HCT116 (cell line): ENCODE measurements at regions not wholly inside any gene's neighbourhood (a gene's known extent, or its start where the extent isn't known, plus 50 kb on each side); places are given as distances from the start of the nearest gene placed in this dataset.

Experiments
- ATAC-seq: fragments of 200-7000 bp; cut with Tn5 transposase; 2 replicates; pipeline ENCODE4 v1.9.1; 2020; ENCODE audit warnings: mild to moderate bottlenecking, moderate library complexity
- BruUV-seq: library from RNA; stranded (reverse); fragments of 400-500 nt; replicated peaks from 2 replicates; lab custom pipeline; 2021; lab: Mats Ljungman, UMichigan
- CTCF ChIA-PET: fragments of 300-600 bp; sonication (Branson Sonifier 250); formaldehyde crosslinking; loops from one replicate; lab custom pipeline; 2021; ENCODE audit warnings: antibody characterized with exemption; lab: Charles Lee
- POLR2A ChIA-PET: fragments of 300-600, 350-600 bp; sonication (Branson Sonifier 250); formaldehyde crosslinking; loops from one replicate; lab custom pipeline; 2021; ENCODE audit warnings: antibody characterized with exemption; lab: Charles Lee
- RAD21 ChIA-PET, 2 experiments: fragments of 300-600 bp; sonication (Branson Sonifier 250); formaldehyde crosslinking; loops; one replicate each; lab custom pipeline; 2023; ENCODE audit warnings: low total read pairs in 2 of 2; ENCODE audit not compliant: uncharacterized antibody in 2 of 2, unreplicated experiment in 2 of 2, low non-redundant PET in 1 of 2; lab: Charles Lee
- DNase-seq: peaks from one replicate; pipeline ENCODE4 v3.0.0-alpha.2; 2010; ENCODE audit warnings: low read depth, low spot score
- H2AFZ ChIP-seq: fragments of 200-600 bp; shearing (Covaris generic), sonication (generic); 2 replicates; pipeline ENCODE4 v1.6.1; 2017; ENCODE audit warnings: low read depth, mixed run types, mixed read lengths, antibody characterized with exemption, low read length; ENCODE audit not compliant: poor library complexity, severe bottlenecking
- H3K27ac ChIP-seq: 2 replicates; pipeline ENCODE4 v1.5.1; 2012; ENCODE audit warnings: low read depth, low read length
- H3K27me3 ChIP-seq: fragments of 200-600 bp; sonication (generic); 2 replicates; pipeline ENCODE4 v1.6.1; 2016; ENCODE audit warnings: mixed run types, low read length, mixed read lengths; ENCODE audit not compliant: insufficient read depth
- H3K36me3 ChIP-seq, 2 experiments: fragments of 200-500 bp in 1 of 2; fragments of 200-600 bp in 1 of 2; sonication (Bioruptor generic) in 1 of 2; sonication (generic) in 1 of 2; 2 replicates each; pipeline versions ENCODE4 v1.5.1 to v1.6.1; 2014 to 2016; ENCODE audit warnings: low read length in 2 of 2, inconsistent platforms in 1 of 2, mixed read lengths in 1 of 2, mixed run types in 1 of 2; ENCODE audit not compliant: insufficient read depth in 2 of 2, control insufficient read depth in 1 of 2
- H3K4me1 ChIP-seq, 2 experiments: fragments of 200-600 bp in 1 of 2; sonication (generic) in 1 of 2; 2 replicates each; pipeline versions ENCODE4 v1.5.1 to v1.6.1; 2012 to 2017; ENCODE audit warnings: low read length in 2 of 2, inconsistent platforms in 1 of 2, mild to moderate bottlenecking in 1 of 2, mixed read lengths in 1 of 2, mixed run types in 1 of 2, moderate library complexity in 1 of 2; ENCODE audit not compliant: insufficient read depth in 2 of 2, control insufficient read depth in 1 of 2
- H3K4me2 ChIP-seq: fragments of 200-600 bp; sonication (generic); 2 replicates; pipeline ENCODE4 v1.6.1; 2017; ENCODE audit warnings: mixed run types, low read length, mixed read lengths
- H3K4me3 ChIP-seq, 2 experiments: fragments of 200-600 bp in 1 of 2; sonication (generic) in 1 of 2; replicated peaks in 1 of 2; 2 replicates each; pipeline ENCODE4 v1.5.1; 2011 to 2016; ENCODE audit warnings: low read length in 2 of 2, control low read depth in 1 of 2, low read depth in 1 of 2, mild to moderate bottlenecking in 1 of 2, mixed read lengths in 1 of 2, mixed run types in 1 of 2
- H3K79me2 ChIP-seq: fragments of 200-600 bp; sonication (generic); 2 replicates; pipeline ENCODE4 v1.6.1; 2017; ENCODE audit warnings: mild to moderate bottlenecking, mixed run types, low read length, moderate library complexity, mixed read lengths; ENCODE audit not compliant: insufficient read depth
- H3K9ac ChIP-seq: fragments of 200-600 bp; sonication (generic); 2 replicates; pipeline ENCODE4 v1.6.1; 2016; ENCODE audit warnings: low read length, mixed read lengths
- H3K9me2 ChIP-seq: fragments of 200-600 bp; sonication (generic), shearing (Covaris generic); 2 replicates; pipeline ENCODE4 v1.6.1; 2017; ENCODE audit warnings: mixed run types, mild to moderate bottlenecking, moderate library complexity; ENCODE audit not compliant: insufficient read depth
- H3K9me3 ChIP-seq, 2 experiments: fragments of 200-500 bp in 1 of 2; fragments of 200-600 bp in 1 of 2; sonication (Bioruptor generic) in 1 of 2; sonication (generic) in 1 of 2; 2 replicates each; pipeline ENCODE4 v1.6.1; 2014 to 2017; ENCODE audit warnings: low read length in 2 of 2, mixed read lengths in 2 of 2, inconsistent platforms in 1 of 2, low read depth in 1 of 2, mild to moderate bottlenecking in 1 of 2, mixed run types in 1 of 2, moderate library complexity in 1 of 2; ENCODE audit not compliant: control insufficient read depth in 1 of 2, insufficient read depth in 1 of 2
- H4K20me1 ChIP-seq: fragments of 200-600 bp; sonication (generic), shearing (Covaris generic); 2 replicates; pipeline ENCODE4 v1.6.1; 2017; ENCODE audit warnings: mixed run types, mild to moderate bottlenecking, moderate library complexity; ENCODE audit not compliant: insufficient read depth
- ATF3 ChIP-seq: IDR thresholded peaks from 2 replicates; pipeline ENCODE4 v1.6.1; 2012
- CEBPB ChIP-seq: IDR thresholded peaks from 2 replicates; pipeline ENCODE4 v1.6.1; 2012; ENCODE audit warnings: low read depth
- CTCF ChIP-seq, 3 experiments: fragments of 200-600 bp in 1 of 3; sonication (generic) in 1 of 3; IDR thresholded peaks in 2 of 3; conservative IDR thresholded peaks in 1 of 3; 2 replicates each; pipeline ENCODE4 v1.5.1; 2012 to 2017; ENCODE audit warnings: low read depth in 2 of 3, low read length in 2 of 3, antibody characterized with exemption in 1 of 3, borderline replicate concordance in 1 of 3, control low read depth in 1 of 3, mild to moderate bottlenecking in 1 of 3, mixed read lengths in 1 of 3, mixed run types in 1 of 3, moderate library complexity in 1 of 3; ENCODE audit not compliant: insufficient read depth in 1 of 3
- EZH2 ChIP-seq: fragments of 200-600 bp; sonication (generic); IDR thresholded peaks from 2 replicates; pipeline ENCODE4 v1.6.1; 2017; ENCODE audit warnings: antibody characterized with exemption, mixed run types
- EZH2phosphoT487 ChIP-seq: fragments of 200-600 bp; IDR thresholded peaks from 2 replicates; pipeline ENCODE4 v1.6.1; 2018; ENCODE audit warnings: antibody characterized with exemption, borderline replicate concordance
- JUND ChIP-seq: IDR thresholded peaks from 2 replicates; pipeline ENCODE4 v1.6.1; 2012
- POLR2A ChIP-seq: IDR thresholded peaks from 2 replicates; pipeline ENCODE4 v1.7.0; 2011; ENCODE audit warnings: borderline replicate concordance; ENCODE audit not compliant: insufficient read depth, insufficient read length; ENCODE audit errors: extremely low read depth
- POLR2AphosphoS5 ChIP-seq: IDR thresholded peaks from 2 replicates; pipeline ENCODE4 v1.6.1; 2011; ENCODE audit warnings: mild to moderate bottlenecking, low read depth, low read length, moderate library complexity
- RAD21 ChIP-seq: IDR thresholded peaks from 2 replicates; pipeline ENCODE4 v1.6.1; 2012; ENCODE audit warnings: low read depth, mild to moderate bottlenecking
- REST ChIP-seq: IDR thresholded peaks from 2 replicates; pipeline ENCODE4 v1.6.1; 2012; ENCODE audit warnings: low read depth
- SIN3A ChIP-seq: IDR thresholded peaks from 2 replicates; pipeline ENCODE4 v1.6.1; 2012; ENCODE audit warnings: low read depth
- SP1 ChIP-seq: IDR thresholded peaks from 2 replicates; pipeline ENCODE4 v1.6.1; 2012; ENCODE audit warnings: low read depth
- TCF7L2 ChIP-seq: IDR thresholded peaks from 2 replicates; pipeline ENCODE4 v1.7.0; 2011; ENCODE audit warnings: borderline replicate concordance, inconsistent platforms; ENCODE audit not compliant: insufficient read depth, insufficient read length; ENCODE audit errors: extremely low read depth
- YY1 ChIP-seq: IDR thresholded peaks from 2 replicates; pipeline ENCODE4 v1.6.1; 2011; ENCODE audit warnings: low read length, low read depth, moderate library complexity, mild to moderate bottlenecking; ENCODE audit not compliant: insufficient replicate concordance; ENCODE audit errors: extremely low read depth
- ZBTB33 ChIP-seq: IDR thresholded peaks from 2 replicates; pipeline ENCODE4 v1.6.1; 2011; ENCODE audit warnings: mild to moderate bottlenecking, low read length, moderate library complexity; ENCODE audit not compliant: insufficient replicate concordance; ENCODE audit errors: extremely low read depth
- ZFX ChIP-seq: fragments of 450-650 bp; IDR thresholded peaks from 2 replicates; pipeline ENCODE4 v1.6.1; 2017
- ZNF274 ChIP-seq: fragments of 200-500 bp; sonication (Bioruptor generic); IDR thresholded peaks from 2 replicates; pipeline ENCODE4 v1.6.1; 2014; ENCODE audit warnings: mild to moderate bottlenecking, low read depth, low read length, inconsistent platforms
- intact Hi-C: fragments of 100-400 bp; cut with micrococcal nuclease; formaldehyde crosslinking; loops from 2 replicates; pipeline ENCODE4 v1.10.0; 2022

GRCh38 chr4:123343400-123344041 lies 53.1 kb upstream of the SPRY1 start:
- no peaks in the 10 kb centered on the region for H3K27me3 ChIP-seq
- ChIA-PET CTCF (no interaction called here), POLR2A (no interaction called here), RAD21 (no interaction called here)
- H3K79me2 ChIP-seq, result no peaks in the 10 kb centered on the region
- TF ChIP-seq ATF3, result no peak
- no peak for TF ChIP-seq JUND
- no peak for TF ChIP-seq SP1
- TF ChIP-seq POLR2A, result no peak
- no peak for TF ChIP-seq REST
- no peak for TF ChIP-seq EZH2
- no peak for TF ChIP-seq ZNF274
- no peak for TF ChIP-seq ZFX
- no peak for TF ChIP-seq EZH2phosphoT487
- no peak for TF ChIP-seq TCF7L2
- TF ChIP-seq SIN3A, result no peak
- no peak for TF ChIP-seq POLR2AphosphoS5
- no peak for TF ChIP-seq YY1
- TF ChIP-seq RAD21, result no peak
- no peak for TF ChIP-seq ZBTB33
- TF ChIP-seq CTCF (IDR thresholded peaks at IDR 0.05 in 2 of 3, conservative IDR thresholded peaks at IDR 0.05 in 1 of 3; ENCODE audit: borderline replicate concordance in 1 of 3, insufficient read depth in 1 of 3, low read depth in 2 of 3, low read length in 2 of 3), result no peak
- no peak for TF ChIP-seq CEBPB
- no peak for ATAC-seq
- no peak for DNase-seq
- no peaks in the 10 kb centered on the region for H3K9me3 ChIP-seq
- H3K9ac ChIP-seq, result no peak overlapping the region
- no peak overlapping the region for H3K4me3 ChIP-seq
- H3K36me3 ChIP-seq, result no peaks in the 10 kb centered on the region
- no peaks in the 10 kb centered on the region for H4K20me1 ChIP-seq
- intact Hi-C loops, result no loop called here
- no peaks in the 10 kb centered on the region for H3K9me2 ChIP-seq
- H3K4me1 ChIP-seq, result peaks cover 0 to 13% of the 10 kb centered on the region in 2 experiments; a peak in 2 of 4 replicates
- no peak overlapping the region for H3K27ac ChIP-seq
- no peak overlapping the region for H3K4me2 ChIP-seq
- H2AFZ ChIP-seq, result no peak overlapping the region
- BruUV-seq, result no TSS peak
